ENCODE measurements at regions not wholly inside any gene's neighbourhood (a gene's known extent, or its start where the extent isn't known, plus 50 kb on each side); places are given as distances from the start of the nearest gene placed in this dataset.

- no peak for TF ChIP-seq POLR2A (IDR thresholded peaks at IDR 0.05)
- no peak for TF ChIP-seq CTCF (IDR thresholded peaks at IDR 0.05)
These were observed 310.0 kb downstream of the PDGFC start for GRCh38 chr4:156661555-156661954.

Data from lower leg skin (tissue), 3 donors.